Right kidney (tissue), 1 donor: ENCODE measurements at regions not wholly inside any gene's neighbourhood (a gene's known extent, or its start where the extent isn't known, plus 50 kb on each side); places are given as distances from the start of the nearest gene placed in this dataset.
"Not testable (repeated sequence)": the region's sequence is repeated elsewhere in the genome, so short reads cannot be mapped to it uniquely, and the experiment has no call there.

ENCODE experiments used
- DNase-seq: peaks from one replicate; pipeline ENCODE4 v3.0.0-alpha.2; 2016

DNA sequence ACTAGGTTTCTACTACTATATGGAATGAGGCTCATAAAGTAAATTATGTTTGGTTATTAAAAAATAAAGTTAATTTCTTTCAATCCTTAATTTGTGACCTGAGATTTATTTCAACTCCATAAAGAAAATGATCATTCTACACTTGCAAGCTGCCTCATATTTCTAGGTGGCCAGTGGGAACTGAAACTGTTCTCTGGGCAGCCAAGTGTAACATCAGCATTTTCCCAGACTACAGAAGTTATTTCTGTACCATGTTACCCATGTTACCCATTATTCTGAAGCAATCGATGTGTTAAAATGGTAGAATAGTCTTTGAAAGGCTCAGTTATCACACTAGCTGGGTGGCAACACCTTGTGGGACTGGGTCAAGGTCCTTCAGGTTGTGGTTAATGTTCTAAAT is 139.3 kb upstream of the FBXO11 start:
- no peak for DNase-seq

GRCh38 chr2:48048476-48049171 is 142.3 kb upstream of the FBXO11 start:
- DNase-seq = no peak

- no peak for DNase-seq
These were observed 143.1 kb upstream of the FBXO11 start for GRCh38 chr2:48049371-48049770.

GRCh38 chr2:48050711-48051110 is 144.4 kb upstream of the FBXO11 start:
- DNase-seq = no peak

DNA sequence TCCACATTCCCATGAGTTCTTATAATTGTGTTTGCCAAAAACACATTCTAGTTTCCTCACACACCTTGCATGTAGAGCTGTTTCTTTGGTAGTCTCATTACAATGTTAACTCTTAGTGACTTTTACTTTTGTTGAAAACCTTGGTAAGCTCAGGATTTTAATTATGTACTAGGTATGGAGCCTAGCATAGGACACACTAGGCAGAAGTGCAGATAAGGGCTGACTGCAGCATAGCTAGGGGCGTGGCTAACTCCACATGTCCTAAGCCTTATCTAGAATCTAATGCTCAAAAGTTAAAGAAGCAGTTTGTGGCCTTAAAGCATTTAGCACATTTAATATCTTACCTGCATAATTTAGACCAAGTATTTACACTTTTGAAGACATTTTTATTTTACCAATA is 153.7 kb upstream of the FBXO11 start:
- no peak for DNase-seq

- not testable (repeated sequence) for DNase-seq
These were observed 155.4 kb upstream of the FBXO11 start for GRCh38 chr2:48061656-48062055.

GRCh38 chr2:48065096-48065495 is 158.8 kb upstream of the FBXO11 start:
- DNase-seq = no peak

- DNase-seq = no peak
These were observed 159.7 kb upstream of the FBXO11 start for GRCh38 chr2:48066000-48066399.

GRCh38 chr2:48069769-48070168 is 163.5 kb upstream of the FBXO11 start:
- DNase-seq = no peak

GRCh38 chr2:48070415-48070814 is 164.1 kb upstream of the FBXO11 start:
- DNase-seq = no peak

- no peak for DNase-seq
These were observed 166.3 kb upstream of the FBXO11 start for GRCh38 chr2:48072583-48072982.

- no peak for DNase-seq
These were observed 169.3 kb upstream of the FBXO11 start for GRCh38 chr2:48075631-48076030.

DNA sequence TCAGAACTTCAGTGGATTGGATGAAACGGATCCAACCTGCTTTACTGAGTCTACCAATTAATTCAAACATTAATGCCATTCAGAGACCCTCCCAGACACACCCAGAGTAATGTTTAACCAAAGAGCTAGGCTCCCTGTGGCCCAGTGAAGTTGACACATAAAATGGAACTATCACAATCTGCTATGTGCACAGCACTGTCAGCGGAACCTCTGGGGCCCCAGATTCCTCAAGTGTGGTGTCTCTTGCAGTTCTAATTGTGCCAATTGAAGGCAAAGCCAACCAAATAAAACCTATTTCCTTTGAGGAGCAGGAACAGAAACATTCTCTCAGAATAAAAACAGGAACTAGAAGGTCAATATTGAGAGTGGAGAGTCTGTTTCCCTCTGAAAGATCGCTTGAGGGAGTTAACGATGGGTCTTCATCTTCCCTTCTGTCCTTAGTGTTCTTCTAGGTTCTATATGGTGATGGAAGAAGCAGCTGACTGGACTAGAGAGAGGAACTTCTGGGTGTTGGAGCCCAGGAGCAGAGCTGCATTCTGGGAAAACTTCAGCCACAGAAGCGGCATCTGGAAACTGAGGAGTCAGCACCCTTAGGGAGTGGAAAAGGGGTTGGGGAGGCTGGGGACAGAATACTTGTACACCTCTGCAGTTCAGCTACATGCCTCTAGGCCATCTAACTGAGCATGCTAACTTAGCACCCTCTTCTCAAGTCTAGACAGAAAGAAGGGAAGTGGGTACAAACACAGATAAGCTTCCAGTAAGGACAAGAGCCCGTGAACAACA is 174.4 kb upstream of the FBXO11 start:
- DNase-seq = no peak

- no peak for DNase-seq
These were observed 175.0 kb upstream of the FBXO11 start for GRCh38 chr2:48081317-48081628.

DNA sequence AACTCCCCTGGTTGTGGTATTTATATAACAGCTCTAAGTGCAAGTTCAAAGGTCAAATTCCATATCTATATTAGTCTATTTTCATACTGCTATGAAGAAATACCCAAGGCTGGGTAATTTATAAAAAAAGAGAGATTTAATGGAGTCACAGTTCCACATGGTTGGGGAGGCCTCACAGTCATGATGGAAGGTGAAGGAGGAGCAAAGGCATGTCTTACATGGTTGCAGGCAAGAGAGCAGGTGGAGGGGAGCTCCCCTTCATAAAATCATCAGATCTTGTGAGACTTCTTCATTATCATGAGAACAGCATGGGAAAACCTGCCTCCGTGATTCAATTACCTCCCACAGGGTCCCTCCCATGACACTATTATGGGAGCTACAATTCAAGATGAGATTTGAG is 179.6 kb upstream of the FBXO11 start:
- DNase-seq = no peak

- no peak for DNase-seq
These were observed 182.7 kb upstream of the FBXO11 start for GRCh38 chr2:48088994-48089393.

DNA sequence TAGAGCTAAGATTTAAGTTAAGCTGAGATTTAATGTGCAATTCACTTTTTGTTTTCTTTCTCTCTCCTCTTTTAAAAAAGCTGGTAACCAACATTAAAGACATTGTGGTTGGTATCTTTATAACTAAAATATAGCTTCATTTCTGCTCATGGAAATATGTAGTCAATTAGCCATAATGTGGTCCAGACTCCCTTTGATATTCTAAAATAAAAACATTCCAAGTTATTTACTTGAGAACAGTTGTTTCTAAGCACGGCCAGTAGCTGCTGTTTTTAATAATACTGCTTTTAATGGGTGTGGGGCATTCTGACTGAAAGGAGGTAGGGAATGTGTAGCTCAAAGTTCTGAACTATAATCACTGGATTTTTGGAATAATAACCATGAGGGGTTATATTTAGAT is 183.3 kb upstream of the FBXO11 start:
- DNase-seq = no peak

DNA sequence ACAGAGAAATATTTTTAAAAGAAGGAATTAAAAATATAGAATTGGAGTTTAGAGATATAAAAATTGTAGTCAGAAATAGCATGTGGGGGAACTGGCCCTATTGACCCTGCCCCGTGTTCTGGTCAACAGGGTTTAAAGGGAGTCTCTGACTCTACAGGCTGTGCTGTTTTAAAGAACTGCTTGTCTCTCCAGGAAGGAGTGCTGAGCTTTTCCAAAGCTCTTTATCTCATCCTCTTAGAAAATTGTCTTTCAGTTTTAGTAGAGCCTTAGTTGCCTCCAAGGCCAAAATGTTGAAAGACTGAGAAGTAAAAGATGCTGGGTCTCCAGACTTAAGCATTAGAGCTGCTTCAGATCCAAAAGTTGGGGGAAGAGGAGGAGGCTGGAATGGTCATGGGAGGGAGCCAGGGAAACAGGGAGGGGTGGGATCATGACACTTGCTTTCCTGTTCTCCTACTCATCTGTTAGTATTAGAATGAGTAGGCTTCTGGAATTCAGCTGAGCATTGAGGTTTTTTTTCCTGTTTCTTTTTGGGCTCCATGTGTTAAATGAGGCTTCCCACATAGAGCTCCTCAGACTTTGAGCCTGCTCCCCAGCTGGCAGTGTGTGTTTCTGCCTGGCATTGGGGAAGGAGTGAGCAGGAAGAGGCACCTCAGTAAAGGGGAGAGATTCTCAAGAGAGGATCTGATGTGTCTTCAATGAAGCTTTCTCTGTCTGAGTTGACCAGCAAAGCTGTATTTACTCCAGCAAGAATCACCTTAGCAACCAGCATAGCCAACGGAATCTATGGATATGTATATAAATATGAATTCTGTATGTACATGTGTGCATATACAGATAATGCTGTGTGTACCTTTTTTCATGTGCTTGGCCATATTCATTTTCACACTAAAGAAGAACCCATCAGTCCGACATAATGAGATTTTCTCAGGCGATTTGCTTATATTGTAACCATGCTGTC is 186.8 kb upstream of the FBXO11 start:
- no peak for DNase-seq

- DNase-seq = not testable (repeated sequence)
These were observed 190.5 kb upstream of the FBXO11 start for GRCh38 chr2:48096765-48097164.

DNA sequence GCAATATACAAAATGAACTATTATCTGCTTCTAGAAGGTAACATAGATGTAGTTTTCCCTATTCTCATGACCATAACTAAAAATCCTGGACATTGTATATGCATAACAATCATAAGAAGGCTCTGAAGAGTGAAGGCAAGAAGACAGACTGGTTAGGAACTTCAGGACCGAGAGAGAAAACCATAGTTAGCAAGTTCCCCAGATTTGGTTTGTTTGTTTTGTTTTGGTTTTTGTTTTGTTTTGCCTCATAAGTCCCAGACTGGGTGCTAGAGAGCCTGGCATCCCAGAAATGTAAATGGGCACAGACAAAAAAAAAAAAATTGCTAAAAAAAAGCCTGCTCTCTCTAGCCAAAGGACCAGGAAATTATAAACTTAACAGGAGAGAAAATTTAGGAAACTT is 192.2 kb upstream of the FBXO11 start:
- DNase-seq = no peak

GRCh38 chr2:48104418-48104817 is 198.1 kb upstream of the FBXO11 start:
- DNase-seq = no peak

- DNase-seq = no peak
These were observed 199.6 kb upstream of the FBXO11 start for GRCh38 chr2:48105848-48106247.

- DNase-seq = no peak
These were observed 201.1 kb upstream of the FBXO11 start for GRCh38 chr2:48107326-48107925.
